ENCODE measurements at regions not wholly inside any gene's neighbourhood (a gene's known extent, or its start where the extent isn't known, plus 50 kb on each side); places are given as distances from the start of the nearest gene placed in this dataset.

DNA sequence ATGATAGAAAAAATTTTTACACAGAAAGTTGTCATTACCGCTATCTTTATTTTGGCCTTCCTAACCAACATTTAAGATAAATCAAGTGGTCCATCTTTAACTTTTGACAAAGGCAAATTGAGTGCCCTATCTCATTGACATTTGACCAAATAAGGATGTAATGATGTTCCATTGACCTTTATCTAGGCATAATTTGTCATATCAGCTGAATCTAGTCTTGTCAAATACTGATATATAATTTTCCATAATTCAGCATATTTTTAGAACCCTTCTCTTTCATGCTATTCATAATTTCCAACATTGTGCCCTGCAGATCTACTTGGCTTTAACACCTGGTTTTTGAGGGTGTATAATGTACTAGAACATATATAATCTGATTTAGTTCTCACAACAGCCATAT, 63.8 kb downstream of the XCL1 start:
- H3K4me3 ChIP-seq (ENCODE audit: low read length): no peak overlapping the region
- no peak for TF ChIP-seq CTCF (IDR thresholded peaks at IDR 0.05; ENCODE audit: insufficient read depth, low read depth, low read length, missing control alignments)
- DNase-seq (ENCODE audit: low read depth): no peak

DNA sequence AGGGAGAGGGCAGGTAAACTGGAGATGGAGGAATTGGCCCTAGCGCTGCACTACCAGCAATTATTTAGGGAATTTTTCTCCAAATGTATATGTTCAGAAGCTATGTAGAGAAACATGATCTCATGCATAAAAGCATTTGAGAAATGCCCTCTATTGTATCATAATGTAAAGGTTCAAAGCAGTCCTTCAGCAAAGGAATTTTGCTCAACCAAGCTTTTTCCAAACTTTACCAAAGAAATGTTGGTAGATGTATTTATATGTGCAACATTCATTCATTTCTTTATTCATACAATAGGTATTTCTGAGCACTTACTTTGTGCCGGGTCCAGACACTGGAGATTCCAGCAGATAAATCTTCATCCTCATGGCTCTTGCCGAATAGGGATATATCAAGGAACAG, 64.4 kb downstream of the XCL1 start:
- no peak overlapping the region for H3K4me3 ChIP-seq (ENCODE audit: low read length)
- no peak for DNase-seq (ENCODE audit: low read depth)
- TF ChIP-seq CTCF (IDR thresholded peaks at IDR 0.05; ENCODE audit: insufficient read depth, low read depth, low read length, missing control alignments): no peak

DNA sequence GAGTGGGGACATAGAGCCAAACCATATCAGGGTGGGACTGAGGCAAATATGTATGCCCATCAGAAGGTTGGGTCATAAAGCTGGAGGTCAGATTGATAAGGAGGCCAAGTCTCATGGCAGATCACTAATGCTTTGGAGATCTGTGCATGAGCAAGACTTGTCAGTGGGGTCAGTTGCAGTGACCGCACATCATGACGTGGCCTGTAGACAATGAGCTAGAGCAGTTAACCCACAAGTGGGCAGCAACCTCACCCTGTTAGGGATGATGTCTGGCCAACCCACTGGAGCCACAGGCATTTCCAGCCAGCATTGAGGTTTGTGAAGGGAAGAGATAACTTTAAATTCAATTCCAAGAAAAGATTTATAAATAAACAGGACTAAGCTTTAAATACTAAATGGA, 66.7 kb downstream of the XCL1 start:
- TF ChIP-seq CTCF (IDR thresholded peaks at IDR 0.05; ENCODE audit: insufficient read depth, low read depth, low read length, missing control alignments): no peak
- DNase-seq (ENCODE audit: low read depth): no peak

More for the DNA sequence above, 66.7 kb downstream of the XCL1 start:
- no peak overlapping the region for H3K4me3 ChIP-seq (ENCODE audit: low read length)

All from epithelial cell of esophagus (primary cell).